AG04449 (cell line): ENCODE measurements at regions not wholly inside any gene's neighbourhood (a gene's known extent, or its start where the extent isn't known, plus 50 kb on each side); places are given as distances from the start of the nearest gene placed in this dataset.
"Not testable (repeated sequence)": the region's sequence is repeated elsewhere in the genome, so short reads cannot be mapped to it uniquely, and the experiment has no call there.

Experiments
- CTCF ChIA-PET: fragments of 350-600 bp; formaldehyde crosslinking; extraction: SDS; loops from one replicate; lab custom pipeline; 2021; ENCODE audit warnings: antibody characterized with exemption; lab: Yijun Ruan, JAX
- POLR2A ChIA-PET: fragments of 400-600, 350-600 bp; formaldehyde crosslinking; extraction: SDS; loops from one replicate; lab custom pipeline; 2020; ENCODE audit warnings: antibody characterized with exemption, inconsistent platforms; lab: Yijun Ruan, JAX
- DNase-seq: peaks from one replicate; pipeline ENCODE4 v3.0.0-alpha.2; 2010; ENCODE audit warnings: low read depth, low spot score
- H3K4me3 ChIP-seq: 2 replicates; pipeline ENCODE4 v1.5.1; 2011; ENCODE audit warnings: low read depth, mild to moderate bottlenecking, control low read depth, low read length
- TF ChIP-seq, protein P1 (sequence below): IDR thresholded peaks from one replicate; pipeline ENCODE4 v1.5.1; 2011; ENCODE audit warnings: mild to moderate bottlenecking, moderate library complexity, low read length, control low read depth, inconsistent platforms; ENCODE audit not compliant: insufficient read depth; ENCODE audit errors: missing control alignments

GRCh38 chr1:146511047-146511777 lies 282.4 kb upstream of the NOTCH2NLA start:
- DNase-seq, CTCF ChIA-PET, H3K4me3 ChIP-seq, POLR2A ChIA-PET: not testable (repeated sequence)

GRCh38 chr1:146510248-146510983 lies 281.6 kb upstream of the NOTCH2NLA start:
- CTCF ChIA-PET, POLR2A ChIA-PET, H3K4me3 ChIP-seq, DNase-seq: not testable (repeated sequence)

DNA sequence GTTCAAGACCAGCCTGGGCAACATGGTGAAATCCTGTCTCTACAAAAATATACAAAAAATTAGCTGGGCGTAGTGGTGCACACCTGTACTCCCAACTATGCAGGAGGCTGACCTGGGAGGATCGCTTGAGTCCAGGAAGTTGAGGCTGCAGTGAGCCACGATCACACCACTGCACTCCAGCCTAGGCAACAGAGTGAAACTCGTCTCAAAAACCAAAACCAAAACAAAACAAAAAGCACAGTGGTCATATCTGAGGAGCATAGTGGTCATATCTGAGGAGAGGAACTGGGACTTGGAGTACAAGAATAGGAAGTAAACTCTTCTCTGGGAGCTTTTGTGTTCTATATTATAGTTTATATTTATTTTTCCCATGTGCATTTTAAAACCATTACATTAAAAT lies 275.3 kb upstream of the NOTCH2NLA start:
- POLR2A ChIA-PET, DNase-seq, H3K4me3 ChIP-seq, CTCF ChIA-PET: not testable (repeated sequence)

- POLR2A ChIA-PET, DNase-seq, H3K4me3 ChIP-seq, CTCF ChIA-PET: not testable (repeated sequence)
These were observed 258.7 kb upstream of the NOTCH2NLA start for GRCh38 chr1:146487555-146487954.

GRCh38 chr1:146487155-146487554 lies 258.3 kb upstream of the NOTCH2NLA start:
- H3K4me3 ChIP-seq, DNase-seq, POLR2A ChIA-PET, CTCF ChIA-PET: not testable (repeated sequence)

- CTCF ChIA-PET, DNase-seq, POLR2A ChIA-PET: not testable (repeated sequence)
- H3K4me3 ChIP-seq: peak overlapping the region; percentile 30
These were observed 257.6 kb upstream of the NOTCH2NLA start for GRCh38 chr1:146486300-146487014.

DNA sequence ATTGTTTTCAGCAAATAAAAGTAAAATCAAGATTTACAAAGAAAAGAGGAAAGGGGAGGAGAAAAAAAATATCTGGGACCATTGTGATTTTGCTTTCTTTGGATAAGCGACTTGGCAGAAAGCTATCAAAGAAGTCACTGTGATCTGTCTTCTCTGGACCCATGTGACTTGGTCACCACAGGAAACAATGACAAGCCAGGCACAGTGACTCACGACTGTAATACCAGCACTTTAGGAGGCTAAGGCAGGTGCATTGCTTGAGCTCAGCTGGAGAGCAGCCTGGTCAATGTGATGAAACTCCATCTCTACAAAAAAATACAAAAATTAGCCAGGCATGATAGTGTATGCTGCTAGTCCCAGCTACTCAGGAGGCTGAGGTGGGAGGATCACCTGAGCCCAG lies 255.4 kb upstream of the NOTCH2NLA start:
- POLR2A ChIA-PET, H3K4me3 ChIP-seq, DNase-seq, CTCF ChIA-PET: not testable (repeated sequence)

DNA sequence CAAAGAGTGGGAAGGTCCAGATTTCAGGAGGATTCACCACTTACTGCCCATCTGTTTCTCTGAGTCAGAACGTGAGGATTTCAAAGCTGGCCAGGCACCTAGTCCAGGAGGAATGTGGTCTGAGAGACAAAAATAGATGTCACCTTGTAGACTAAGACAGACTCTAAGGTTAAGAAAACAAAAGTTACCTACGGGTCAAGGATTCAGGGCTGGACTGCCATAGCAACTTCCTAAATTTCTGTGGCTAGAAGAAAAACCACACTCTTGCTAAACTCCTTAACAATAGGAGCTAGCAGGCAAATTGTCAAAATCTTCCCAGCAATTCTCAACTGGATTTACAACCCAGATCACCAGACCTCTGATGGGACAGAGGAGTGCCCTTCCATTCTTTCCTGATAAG lies 250.4 kb upstream of the NOTCH2NLA start:
- H3K4me3 ChIP-seq, CTCF ChIA-PET, POLR2A ChIA-PET, DNase-seq: not testable (repeated sequence)

GRCh38 chr1:146478125-146478720 lies 249.4 kb upstream of the NOTCH2NLA start:
- TF ChIP-seq, protein P1, sequence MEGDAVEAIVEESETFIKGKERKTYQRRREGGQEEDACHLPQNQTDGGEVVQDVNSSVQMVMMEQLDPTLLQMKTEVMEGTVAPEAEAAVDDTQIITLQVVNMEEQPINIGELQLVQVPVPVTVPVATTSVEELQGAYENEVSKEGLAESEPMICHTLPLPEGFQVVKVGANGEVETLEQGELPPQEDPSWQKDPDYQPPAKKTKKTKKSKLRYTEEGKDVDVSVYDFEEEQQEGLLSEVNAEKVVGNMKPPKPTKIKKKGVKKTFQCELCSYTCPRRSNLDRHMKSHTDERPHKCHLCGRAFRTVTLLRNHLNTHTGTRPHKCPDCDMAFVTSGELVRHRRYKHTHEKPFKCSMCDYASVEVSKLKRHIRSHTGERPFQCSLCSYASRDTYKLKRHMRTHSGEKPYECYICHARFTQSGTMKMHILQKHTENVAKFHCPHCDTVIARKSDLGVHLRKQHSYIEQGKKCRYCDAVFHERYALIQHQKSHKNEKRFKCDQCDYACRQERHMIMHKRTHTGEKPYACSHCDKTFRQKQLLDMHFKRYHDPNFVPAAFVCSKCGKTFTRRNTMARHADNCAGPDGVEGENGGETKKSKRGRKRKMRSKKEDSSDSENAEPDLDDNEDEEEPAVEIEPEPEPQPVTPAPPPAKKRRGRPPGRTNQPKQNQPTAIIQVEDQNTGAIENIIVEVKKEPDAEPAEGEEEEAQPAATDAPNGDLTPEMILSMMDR: peak; percentile 49
- CTCF ChIA-PET, DNase-seq, H3K4me3 ChIP-seq, POLR2A ChIA-PET: not testable (repeated sequence)

DNA sequence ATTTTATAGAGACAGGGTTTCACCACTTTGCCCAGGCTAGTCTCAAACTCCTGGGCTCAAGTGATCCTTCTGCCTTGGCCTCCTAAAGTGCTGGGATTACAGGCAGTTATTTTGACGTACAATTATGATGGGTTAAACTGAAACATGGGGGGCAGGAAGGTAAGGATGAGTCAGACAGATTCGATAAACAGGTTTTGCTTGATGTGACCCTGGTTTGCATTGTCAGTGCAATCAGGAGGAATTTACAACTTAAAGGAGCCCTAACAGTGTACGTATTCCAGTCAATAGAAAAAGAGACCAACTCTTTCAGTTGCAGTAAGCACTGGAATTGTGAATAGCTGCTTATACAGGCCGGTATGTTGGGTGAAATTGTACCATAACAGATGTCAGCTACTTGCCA lies 246.3 kb upstream of the NOTCH2NLA start:
- POLR2A ChIA-PET, H3K4me3 ChIP-seq, CTCF ChIA-PET, DNase-seq: not testable (repeated sequence)

- H3K4me3 ChIP-seq, POLR2A ChIA-PET, DNase-seq, CTCF ChIA-PET: not testable (repeated sequence)
These were observed 245.4 kb upstream of the NOTCH2NLA start for GRCh38 chr1:146474216-146474615.

DNA sequence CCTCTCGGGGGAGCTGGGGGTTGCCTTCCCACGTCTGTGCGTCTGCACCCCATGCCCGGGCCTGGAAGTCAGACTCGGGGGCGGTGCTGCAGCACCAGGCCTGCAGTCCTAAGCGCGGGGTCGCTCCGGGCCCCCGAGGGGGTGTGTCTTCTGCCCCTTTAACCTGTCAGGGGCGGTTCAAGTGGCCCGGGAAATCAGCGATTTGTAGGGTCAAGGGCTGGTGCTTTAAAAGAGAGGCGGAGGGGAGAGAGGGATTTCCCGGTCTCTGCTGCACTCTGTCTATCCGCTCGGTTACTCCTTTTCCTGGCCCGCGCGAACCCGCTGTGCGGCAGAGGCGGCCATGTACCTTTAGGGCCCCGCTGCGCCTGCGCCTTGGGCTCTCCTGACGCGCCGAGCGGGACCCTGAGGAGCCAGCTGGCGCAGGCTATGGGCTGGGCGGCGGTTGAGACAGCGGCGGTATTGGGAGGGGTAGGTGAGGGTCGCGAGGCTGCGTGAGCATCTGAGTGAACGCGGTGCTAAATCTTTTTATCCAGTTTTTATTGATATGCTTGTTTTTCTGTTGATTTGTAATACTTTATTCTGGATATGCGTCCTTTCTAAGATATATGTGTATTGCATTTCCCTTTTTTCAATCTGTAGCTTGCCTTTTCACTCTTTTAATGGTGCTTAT lies 243.5 kb upstream of the NOTCH2NLA start:
- H3K4me3 ChIP-seq: peak overlapping the region; percentile 45
- POLR2A ChIA-PET, CTCF ChIA-PET, DNase-seq: not testable (repeated sequence)

- DNase-seq, POLR2A ChIA-PET, H3K4me3 ChIP-seq, CTCF ChIA-PET: not testable (repeated sequence)
These were observed 231.1 kb upstream of the NOTCH2NLA start for GRCh38 chr1:146459939-146460338.

DNA sequence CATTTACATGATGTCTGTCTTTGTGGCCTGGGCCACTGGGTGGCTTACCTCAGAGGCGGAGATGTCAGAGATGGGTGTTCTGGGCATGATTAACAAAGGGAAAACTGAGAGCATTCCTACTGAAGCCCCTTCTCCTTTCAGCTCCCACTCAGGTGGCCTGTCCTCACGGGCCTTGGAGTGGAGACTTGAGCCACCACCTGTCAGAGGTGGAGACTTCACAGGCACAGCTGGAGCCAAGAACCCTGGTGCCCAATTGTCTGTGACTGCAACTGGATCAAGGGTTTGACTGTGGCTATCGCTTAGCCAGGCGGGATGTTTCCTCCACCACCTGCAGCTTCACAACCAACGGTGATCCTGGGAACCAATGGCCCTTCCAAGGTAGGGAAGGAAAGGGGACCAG lies 230.5 kb upstream of the NOTCH2NLA start:
- POLR2A ChIA-PET, H3K4me3 ChIP-seq, CTCF ChIA-PET, DNase-seq: not testable (repeated sequence)
